ENCODE measurements at regions not wholly inside any gene's neighbourhood (a gene's known extent, or its start where the extent isn't known, plus 50 kb on each side); places are given as distances from the start of the nearest gene placed in this dataset.

GRCh38 chr11:71119656-71120269 is 132.6 kb downstream of the SHANK2 start (continued):
- TF ChIP-seq REST (IDR thresholded peaks at IDR 0.05; ENCODE audit: unreplicated experiment) (no peak), CTCF (conservative IDR thresholded peaks at IDR 0.05; ENCODE audit: low read depth in 2 of 2) (no peak), EZH2phosphoT487 (IDR thresholded peaks at IDR 0.05; ENCODE audit: unreplicated experiment) (no peak), EZH2 (IDR thresholded peaks at IDR 0.05; ENCODE audit: low read depth, unreplicated experiment) (no peak), JUNB (IDR thresholded peaks at IDR 0.05; ENCODE audit: unreplicated experiment) (no peak), ZNF331 (CRISPR knock-in tag; IDR thresholded peaks at IDR 0.05; ENCODE audit: low read depth) (no peak), POLR2AphosphoS5 (IDR thresholded peaks at IDR 0.05; ENCODE audit: low read depth) (no peak), NANOG (IDR thresholded peaks at IDR 0.05; ENCODE audit: borderline replicate concordance) (no peak), CREB1 (CRISPR knock-in tag; IDR thresholded peaks at IDR 0.05; ENCODE audit: low read depth) (no peak)

GRCh38 chr11:71118671-71119250 is 133.6 kb downstream of the SHANK2 start:
- H3K27me3 Mint-ChIP-seq (ENCODE audit: insufficient read depth, low read depth, poor library complexity): peaks cover 5% of the 10 kb centered on the region
- ATAC-seq: no peak
- TF ChIP-seq POLR2AphosphoS5 (IDR thresholded peaks at IDR 0.05; ENCODE audit: low read depth): no peak
- no peak for TF ChIP-seq CTCF (conservative IDR thresholded peaks at IDR 0.05; ENCODE audit: low read depth in 2 of 2)
- no peak for TF ChIP-seq EZH2phosphoT487 (IDR thresholded peaks at IDR 0.05; ENCODE audit: unreplicated experiment)
- no peak for TF ChIP-seq ETS1 (IDR thresholded peaks at IDR 0.05)

More at GRCh38 chr11:71118671-71119250, 133.6 kb downstream of the SHANK2 start:
- peaks cover 42% of the 10 kb centered on the region for H3K36me3 Mint-ChIP-seq (ENCODE audit: low read depth)
- no peaks in the 10 kb centered on the region for H3F3A ChIP-seq (replicated peaks; ENCODE audit: low read depth)
- no peak overlapping the region for H3K4me3 Mint-ChIP-seq
- H3K4me3 ChIP-seq: no peak overlapping the region
- no peak for DNase-seq (ENCODE audit: low spot score)
- H3K27ac Mint-ChIP-seq: no peak overlapping the region
- H3K9me3 Mint-ChIP-seq: no peaks in the 10 kb centered on the region
- H3K4me1 ChIP-seq (ENCODE audit: insufficient read depth): peaks cover 8% of the 10 kb centered on the region
- no peaks in the 10 kb centered on the region; the same call in 1 of the 2 replicates for H4K20me1 ChIP-seq (replicated peaks; ENCODE audit: insufficient read depth)
- H3K79me2 ChIP-seq (replicated peaks; ENCODE audit: insufficient read depth): peaks cover 11% of the 10 kb centered on the region; the same call in 1 of the 2 replicates
- no peak overlapping the region for H2AFZ ChIP-seq
- H3K27ac ChIP-seq (ENCODE audit: low read depth): no peak overlapping the region
- H3K4me2 ChIP-seq: no peak overlapping the region
- 0 out of 2 replicates have a peak, but pooled peaks cover 7% of the 10 kb centered on the region for H3K36me3 ChIP-seq (ENCODE audit: insufficient read depth)
- H3K4me1 Mint-ChIP-seq: peaks cover 23% of the 10 kb centered on the region
- no peaks in the 10 kb centered on the region for H3K9me2 ChIP-seq (ENCODE audit: insufficient read depth)
- no peaks in the 10 kb centered on the region for H3K27me3 ChIP-seq (ENCODE audit: insufficient read depth)
